PC-9 (cell line): ENCODE measurements at regions not wholly inside any gene's neighbourhood (a gene's known extent, or its start where the extent isn't known, plus 50 kb on each side); places are given as distances from the start of the nearest gene placed in this dataset.

ENCODE experiments used
- CTCF ChIP-seq: fragments of 200-600 bp; sonication (generic); conservative IDR thresholded peaks from 2 replicates; pipeline ENCODE4 v1.6.1; 2017; ENCODE audit warnings: mixed run types, antibody characterized with exemption, mild to moderate bottlenecking, moderate library complexity
- EZH2 ChIP-seq: fragments of 200-600 bp; sonication (generic); IDR thresholded peaks from 2 replicates; pipeline ENCODE4 v1.8.0; 2017; ENCODE audit warnings: antibody characterized with exemption, low read depth

GRCh38 chr5:52269401-52269800 lies 518.3 kb upstream of the ITGA1 start:
- TF ChIP-seq CTCF (no peak), EZH2 (no peak)
